GM12891 (cell line): ENCODE measurements at regions not wholly inside any gene's neighbourhood (a gene's known extent, or its start where the extent isn't known, plus 50 kb on each side); places are given as distances from the start of the nearest gene placed in this dataset.

Experiments used
- PAX5 ChIP-seq: IDR thresholded peaks from 2 replicates; pipeline ENCODE4 v1.6.1; 2011; ENCODE audit warnings: low read length, moderate library complexity, mild to moderate bottlenecking; ENCODE audit not compliant: insufficient read depth, severe bottlenecking
- POLR2A ChIP-seq: IDR thresholded peaks from 2 replicates; pipeline ENCODE4 v1.6.1; 2011; ENCODE audit warnings: low read depth, low read length, control low read depth
- POLR2AphosphoS5 ChIP-seq: IDR thresholded peaks from 2 replicates; pipeline ENCODE4 v1.6.1; 2011; ENCODE audit warnings: low read depth, low read length, control low read depth
- SPI1 ChIP-seq: IDR thresholded peaks from 2 replicates; pipeline ENCODE4 v1.6.1; 2011; ENCODE audit warnings: low read depth, low read length, control low read depth

DNA sequence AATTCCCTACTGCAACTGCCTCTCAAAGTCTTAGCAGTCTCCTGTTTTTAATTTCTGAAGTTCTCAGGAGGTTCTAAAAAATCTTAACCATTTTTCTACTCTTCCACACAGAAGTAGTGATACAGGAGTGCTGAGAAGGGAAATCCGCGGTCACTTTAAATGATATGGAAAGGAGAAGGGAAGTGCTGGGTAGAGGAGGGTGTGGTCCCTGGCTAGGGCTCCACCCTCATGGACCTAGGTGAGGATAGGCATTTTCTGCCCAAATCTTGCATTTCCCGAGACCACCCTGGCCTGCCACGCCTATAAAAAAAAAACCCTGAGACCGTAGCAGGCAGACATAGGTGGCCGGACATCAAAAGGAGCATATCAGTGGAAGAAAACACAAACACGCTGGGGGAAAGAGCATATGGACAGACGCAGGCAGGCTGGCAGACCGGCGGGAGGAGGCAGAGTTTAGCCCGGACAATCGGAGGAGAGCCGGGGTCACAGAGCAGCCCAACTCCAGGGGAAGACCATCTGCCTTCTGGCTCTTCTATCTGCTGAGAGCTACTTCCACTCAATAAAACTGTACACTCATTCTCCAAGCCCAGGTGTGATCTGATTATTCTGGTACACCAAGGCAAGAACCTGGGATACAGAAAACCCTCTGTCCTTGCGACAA, 85.7 kb downstream of the POU3F4 start:
- TF ChIP-seq POLR2A (no peak), PAX5 (no peak), POLR2AphosphoS5 (no peak), SPI1 (no peak)
